ENCODE measurements at regions not wholly inside any gene's neighbourhood (a gene's known extent, or its start where the extent isn't known, plus 50 kb on each side); places are given as distances from the start of the nearest gene placed in this dataset.
A peak's percentile ranks its signal among the peaks of the same experiment; 100 is the strongest.

GRCh38 chr3:94179059-94179458 is 116.2 kb downstream of the NSUN3 start:
- Mint-ChIP-seq H3K4me3 (no peak overlapping the region), H3K36me3 (ENCODE audit: insufficient read depth) (no peaks in the 10 kb centered on the region), H3K27me3 (ENCODE audit: low read depth) (no peaks in the 10 kb centered on the region), H3K4me1 (ENCODE audit: low read depth) (no peaks in the 10 kb centered on the region), H3K9me3 (no peaks in the 10 kb centered on the region)
- no peak for ATAC-seq
- DNase-seq: no peak

GRCh38 chr3:94183551-94183950 is 120.7 kb downstream of the NSUN3 start:
- no peak for ATAC-seq

GRCh38 chr3:94184781-94185180 is 121.9 kb downstream of the NSUN3 start:
- Mint-ChIP-seq H3K36me3 (ENCODE audit: insufficient read depth) (no peaks in the 10 kb centered on the region), H3K27me3 (ENCODE audit: low read depth) (no peaks in the 10 kb centered on the region), H3K4me1 (ENCODE audit: low read depth) (no peaks in the 10 kb centered on the region), H3K4me3 (no peak overlapping the region), H3K9me3 (no peaks in the 10 kb centered on the region)
- no peak for DNase-seq
- ATAC-seq: no peak

More at GRCh38 chr3:94183551-94183950, 120.7 kb downstream of the NSUN3 start:
- Mint-ChIP-seq H3K27me3 (ENCODE audit: low read depth) (no peaks in the 10 kb centered on the region), H3K4me1 (ENCODE audit: low read depth) (no peaks in the 10 kb centered on the region), H3K36me3 (ENCODE audit: insufficient read depth) (no peaks in the 10 kb centered on the region), H3K9me3 (no peaks in the 10 kb centered on the region), H3K4me3 (no peak overlapping the region)
- no peak for DNase-seq

- Mint-ChIP-seq H3K4me1 (ENCODE audit: low read depth) (no peaks in the 10 kb centered on the region), H3K4me3 (no peak overlapping the region), H3K9me3 (no peaks in the 10 kb centered on the region), H3K27me3 (ENCODE audit: low read depth) (peaks cover 1% of the 10 kb centered on the region), H3K36me3 (ENCODE audit: insufficient read depth) (no peaks in the 10 kb centered on the region)
- ATAC-seq (no peak), DNase-seq (no peak)
Observed at GRCh38 chr3:94185753-94186152, 122.9 kb downstream of the NSUN3 start.

- Mint-ChIP-seq H3K27me3 (ENCODE audit: low read depth) (peaks cover 3% of the 10 kb centered on the region), H3K4me1 (ENCODE audit: low read depth) (no peaks in the 10 kb centered on the region), H3K36me3 (ENCODE audit: insufficient read depth) (no peaks in the 10 kb centered on the region), H3K9me3 (no peaks in the 10 kb centered on the region), H3K4me3 (no peak overlapping the region)
- ATAC-seq (no peak), DNase-seq (no peak)
Observed at GRCh38 chr3:94187697-94188096, 124.8 kb downstream of the NSUN3 start.

GRCh38 chr3:94195381-94195780 is 132.5 kb downstream of the NSUN3 start:
- Mint-ChIP-seq H3K27me3 (ENCODE audit: low read depth) (peaks cover 3% of the 10 kb centered on the region), H3K9me3 (peaks cover 5% of the 10 kb centered on the region), H3K4me1 (ENCODE audit: low read depth) (no peaks in the 10 kb centered on the region), H3K4me3 (no peak overlapping the region), H3K36me3 (ENCODE audit: insufficient read depth) (no peaks in the 10 kb centered on the region)
- DNase-seq: no peak
- no peak for ATAC-seq

- DNase-seq: no peak
- Mint-ChIP-seq H3K27me3 (ENCODE audit: low read depth) (peaks cover 17% of the 10 kb centered on the region), H3K9me3 (no peaks in the 10 kb centered on the region), H3K4me3 (no peak overlapping the region), H3K36me3 (ENCODE audit: insufficient read depth) (no peaks in the 10 kb centered on the region), H3K4me1 (ENCODE audit: low read depth) (no peaks in the 10 kb centered on the region)
- ATAC-seq: no peak
Observed at GRCh38 chr3:94206291-94206690, 143.4 kb downstream of the NSUN3 start.

GRCh38 chr3:94210256-94210655 is 147.4 kb downstream of the NSUN3 start:
- Mint-ChIP-seq H3K4me3 (no peak overlapping the region), H3K4me1 (ENCODE audit: low read depth) (no peaks in the 10 kb centered on the region), H3K36me3 (ENCODE audit: insufficient read depth) (peaks cover 2% of the 10 kb centered on the region), H3K9me3 (no peaks in the 10 kb centered on the region), H3K27me3 (ENCODE audit: low read depth) (no peaks in the 10 kb centered on the region)
- DNase-seq (no peak), ATAC-seq (no peak)

- Mint-ChIP-seq H3K4me3 (no peak overlapping the region), H3K9me3 (peaks cover 8% of the 10 kb centered on the region), H3K36me3 (ENCODE audit: insufficient read depth) (no peaks in the 10 kb centered on the region), H3K4me1 (ENCODE audit: low read depth) (no peaks in the 10 kb centered on the region), H3K27me3 (ENCODE audit: low read depth) (peaks cover 2% of the 10 kb centered on the region)
- no peak for DNase-seq
- no peak for ATAC-seq
Observed at GRCh38 chr3:94217406-94217805, 154.5 kb downstream of the NSUN3 start.

GRCh38 chr3:94220426-94220825 is 157.6 kb downstream of the NSUN3 start:
- Mint-ChIP-seq H3K36me3 (ENCODE audit: insufficient read depth) (no peaks in the 10 kb centered on the region), H3K4me3 (no peak overlapping the region), H3K27me3 (ENCODE audit: low read depth) (peaks cover 2% of the 10 kb centered on the region), H3K4me1 (ENCODE audit: low read depth) (no peaks in the 10 kb centered on the region), H3K9me3 (peaks cover 14% of the 10 kb centered on the region)
- ATAC-seq (no peak), DNase-seq (no peak)

- Mint-ChIP-seq H3K4me1 (ENCODE audit: low read depth) (no peaks in the 10 kb centered on the region), H3K27me3 (ENCODE audit: low read depth) (peaks cover 2% of the 10 kb centered on the region), H3K9me3 (peaks cover 14% of the 10 kb centered on the region), H3K36me3 (ENCODE audit: insufficient read depth) (no peaks in the 10 kb centered on the region), H3K4me3 (no peak overlapping the region)
- ATAC-seq: no peak
- DNase-seq: no peak
Observed at GRCh38 chr3:94221829-94222228, 159.0 kb downstream of the NSUN3 start.

GRCh38 chr3:94225148-94225865 is 162.4 kb downstream of the NSUN3 start:
- Mint-ChIP-seq H3K27me3 (ENCODE audit: low read depth) (peaks cover 2% of the 10 kb centered on the region), H3K36me3 (ENCODE audit: insufficient read depth) (no peaks in the 10 kb centered on the region), H3K9me3 (peaks cover 14% of the 10 kb centered on the region), H3K4me3 (no peak overlapping the region), H3K4me1 (ENCODE audit: low read depth) (no peaks in the 10 kb centered on the region)
- no peak for DNase-seq
- ATAC-seq: peak in 1 of 2 donors; percentile 30

GRCh38 chr3:94226078-94226477 is 163.2 kb downstream of the NSUN3 start:
- ATAC-seq: peak in 1 of 2 donors; percentile 34

GRCh38 chr3:94232921-94233320 is 170.1 kb downstream of the NSUN3 start:
- no peaks in the 10 kb centered on the region for H3K4me1 Mint-ChIP-seq (ENCODE audit: low read depth)
- ATAC-seq: no peak
- no peaks in the 10 kb centered on the region for H3K9me3 Mint-ChIP-seq
- H3K4me3 Mint-ChIP-seq: no peak overlapping the region
- no peaks in the 10 kb centered on the region for H3K27me3 Mint-ChIP-seq (ENCODE audit: low read depth)
- H3K36me3 Mint-ChIP-seq (ENCODE audit: insufficient read depth): no peaks in the 10 kb centered on the region
- no peak for DNase-seq

More at GRCh38 chr3:94226078-94226477, 163.2 kb downstream of the NSUN3 start:
- Mint-ChIP-seq H3K36me3 (ENCODE audit: insufficient read depth) (no peaks in the 10 kb centered on the region), H3K4me3 (no peak overlapping the region), H3K4me1 (ENCODE audit: low read depth) (no peaks in the 10 kb centered on the region), H3K27me3 (ENCODE audit: low read depth) (peaks cover 2% of the 10 kb centered on the region), H3K9me3 (peaks cover 14% of the 10 kb centered on the region)
- no peak for DNase-seq

GRCh38 chr3:94234177-94234788 is 171.4 kb downstream of the NSUN3 start:
- Mint-ChIP-seq H3K4me1 (ENCODE audit: low read depth) (no peaks in the 10 kb centered on the region), H3K4me3 (no peak overlapping the region), H3K36me3 (ENCODE audit: insufficient read depth) (no peaks in the 10 kb centered on the region), H3K27me3 (ENCODE audit: low read depth) (no peaks in the 10 kb centered on the region), H3K9me3 (no peaks in the 10 kb centered on the region)
- DNase-seq (no peak), ATAC-seq (no peak)
